Mesenchymal stem cell (in vitro differentiated cells and primary cell): ENCODE measurements at regions not wholly inside any gene's neighbourhood (a gene's known extent, or its start where the extent isn't known, plus 50 kb on each side); places are given as distances from the start of the nearest gene placed in this dataset.

ENCODE experiments used
- DNase-seq: peaks from one replicate; pipeline ENCODE4 v3.0.0-alpha.2; 2013
- H2AFZ ChIP-seq: one replicate; pipeline ENCODE4 v1.6.1; 2013; ENCODE audit warnings: low read depth, mild to moderate bottlenecking, control low read depth, inconsistent platforms, low read length, moderate library complexity
- H2AK5ac ChIP-seq: 2 replicates; pipeline ENCODE4 v1.6.1; 2013; ENCODE audit warnings: low read length, moderate library complexity, mild to moderate bottlenecking, inconsistent platforms; ENCODE audit not compliant: severe bottlenecking
- H2BK120ac ChIP-seq: one replicate; pipeline ENCODE4 v1.6.1; 2013; ENCODE audit warnings: low read depth, mild to moderate bottlenecking, inconsistent platforms, low read length, moderate library complexity
- H2BK12ac ChIP-seq, 2 experiments: one replicate each; pipeline ENCODE4 v1.6.1; 2013; ENCODE audit warnings: inconsistent platforms in 2 of 2, low read length in 2 of 2, mild to moderate bottlenecking in 2 of 2, moderate library complexity in 2 of 2, control low read depth in 1 of 2
- H2BK15ac ChIP-seq: one replicate; pipeline ENCODE4 v1.6.1; 2013; ENCODE audit warnings: mild to moderate bottlenecking, low read depth, inconsistent platforms; ENCODE audit not compliant: poor library complexity, severe bottlenecking
- H2BK5ac ChIP-seq: 2 replicates; pipeline ENCODE4 v1.6.1; 2013; ENCODE audit warnings: low read depth, mild to moderate bottlenecking, low read length, control low read depth, inconsistent platforms; ENCODE audit not compliant: poor library complexity, severe bottlenecking
- H3K14ac ChIP-seq, 2 experiments: one replicate each; pipeline ENCODE4 v1.6.1; 2013; ENCODE audit warnings: inconsistent platforms in 2 of 2, low read length in 2 of 2, control low read depth in 1 of 2, mild to moderate bottlenecking in 1 of 2, moderate library complexity in 1 of 2
- H3K18ac ChIP-seq, 2 experiments: one replicate each; pipeline ENCODE4 v1.6.1; 2013; ENCODE audit warnings: inconsistent platforms in 2 of 2, low read length in 2 of 2, control low read depth in 1 of 2, low read depth in 1 of 2, mild to moderate bottlenecking in 1 of 2
- H3K23ac ChIP-seq, 2 experiments: one replicate each; pipeline ENCODE4 v1.6.1; 2013; ENCODE audit warnings: inconsistent platforms in 2 of 2, low read length in 2 of 2, mild to moderate bottlenecking in 2 of 2, moderate library complexity in 2 of 2, control low read depth in 1 of 2
- H3K27ac ChIP-seq: 2 replicates; pipeline ENCODE4 v1.5.1; 2013; ENCODE audit warnings: mild to moderate bottlenecking, moderate library complexity, low read length, control low read depth, inconsistent platforms; ENCODE audit not compliant: poor library complexity, severe bottlenecking
- H3K27me3 ChIP-seq, 2 experiments: 2 replicates each; pipeline versions ENCODE4 v1.6.1 to v1.7.0; 2013; ENCODE audit warnings: low read length in 2 of 2, mild to moderate bottlenecking in 2 of 2, moderate library complexity in 2 of 2, control low read depth in 1 of 2, inconsistent platforms in 1 of 2; ENCODE audit not compliant: control insufficient read depth in 1 of 2, insufficient read depth in 1 of 2
- H3K36me3 ChIP-seq, 2 experiments: 2 replicates each; pipeline versions ENCODE4 v1.6.1 to v1.7.0; 2013; ENCODE audit warnings: low read length in 2 of 2, control low read depth in 1 of 2, inconsistent platforms in 1 of 2, low read depth in 1 of 2, mild to moderate bottlenecking in 1 of 2; ENCODE audit not compliant: insufficient read depth in 2 of 2, control insufficient read depth in 1 of 2
- H3K4ac ChIP-seq, 2 experiments: one replicate each; pipeline ENCODE4 v1.6.1; 2013; ENCODE audit warnings: inconsistent platforms in 2 of 2, low read length in 2 of 2, mild to moderate bottlenecking in 2 of 2, moderate library complexity in 2 of 2, control low read depth in 1 of 2, low read depth in 1 of 2
- H3K4me1 ChIP-seq: 2 replicates; pipeline ENCODE4 v1.6.1; 2013; ENCODE audit warnings: low read depth, low read length, control low read depth; ENCODE audit not compliant: control insufficient read depth, insufficient read depth
- H3K4me2 ChIP-seq: 2 replicates; pipeline ENCODE4 v1.6.1; 2013; ENCODE audit warnings: low read length, mild to moderate bottlenecking, inconsistent platforms; ENCODE audit not compliant: poor library complexity, severe bottlenecking
- H3K4me3 ChIP-seq, 2 experiments: 2 replicates each; pipeline versions ENCODE4 v1.5.1 to v1.7.0; 2013; ENCODE audit warnings: low read length in 2 of 2, mild to moderate bottlenecking in 2 of 2, control low read depth in 1 of 2, low read depth in 1 of 2; ENCODE audit not compliant: insufficient read depth in 1 of 2
- H3K79me1 ChIP-seq: replicated peaks from 2 replicates; pipeline ENCODE4 v1.6.1; 2013; ENCODE audit warnings: mild to moderate bottlenecking, control low read depth, low read length, inconsistent platforms; ENCODE audit not compliant: poor library complexity, severe bottlenecking
- H3K9ac ChIP-seq: 2 replicates; pipeline ENCODE4 v1.7.0; 2013; ENCODE audit warnings: mild to moderate bottlenecking, low read length, moderate library complexity
- H3K9me3 ChIP-seq: 2 replicates; pipeline ENCODE4 v1.7.0; 2013; ENCODE audit warnings: mild to moderate bottlenecking, low read length; ENCODE audit not compliant: control insufficient read depth
- H4K8ac ChIP-seq: one replicate; pipeline ENCODE4 v1.6.1; 2013; ENCODE audit warnings: inconsistent platforms, mild to moderate bottlenecking, low read length, moderate library complexity
- H4K91ac ChIP-seq: one replicate; pipeline ENCODE4 v1.6.1; 2013; ENCODE audit warnings: mild to moderate bottlenecking, low read length, inconsistent platforms
- WGBS: methylation state at CpG from one replicate; pipeline ENCODE4 v1.1.7; 2013; ENCODE audit warnings: mixed read lengths; 5-methylcytosine and 5-hydroxymethylcytosine counted together

- Histone ChIP-seq H2AFZ (no peak overlapping the region), H2AK5ac (no peak overlapping the region), H2BK15ac (no peak overlapping the region), H4K8ac (no peak overlapping the region), H2BK12ac (no peak overlapping the region), H3K36me3 (no peaks in the 10 kb centered on the region), H3K4me2 (no peak overlapping the region), H4K91ac (no peak overlapping the region), H2BK5ac (no peak overlapping the region), H3K4me3 (no peak overlapping the region), H3K27me3 (no peaks in the 10 kb centered on the region), H3K23ac (no peak overlapping the region), H3K4me1 (no peaks in the 10 kb centered on the region), H2BK120ac (no peak overlapping the region), H3K14ac (no peak overlapping the region), H3K18ac (no peak overlapping the region), H3K9me3 (peaks cover 6% of the 10 kb centered on the region), H3K4ac (no peak overlapping the region), H3K27ac (no peak overlapping the region), H3K9ac (no peak overlapping the region), H3K79me1 (no peaks in the 10 kb centered on the region)
- no peak for DNase-seq
- WGBS, result 90% methylated on average over 8 of the region's 10 CpGs
These were observed 322.8 kb upstream of the POU3F3 start for GRCh38 chr2:104531122-104531521.

GRCh38 chr2:104537116-104537515 lies 316.8 kb upstream of the POU3F3 start:
- Histone ChIP-seq H4K91ac (no peak overlapping the region), H2BK5ac (no peak overlapping the region), H3K18ac (no peak overlapping the region), H3K79me1 (no peaks in the 10 kb centered on the region), H2BK12ac (no peak overlapping the region), H2AK5ac (no peak overlapping the region), H3K9ac (no peak overlapping the region), H3K36me3 (no peaks in the 10 kb centered on the region), H4K8ac (no peak overlapping the region), H2BK15ac (no peak overlapping the region), H2AFZ (no peak overlapping the region), H3K4me1 (no peaks in the 10 kb centered on the region), H3K27ac (no peak overlapping the region), H3K14ac (no peak overlapping the region), H3K4me2 (no peak overlapping the region), H3K23ac (no peak overlapping the region), H3K27me3 (no peaks in the 10 kb centered on the region), H3K9me3 (no peaks in the 10 kb centered on the region), H3K4ac (no peak overlapping the region), H3K4me3 (no peak overlapping the region), H2BK120ac (no peak overlapping the region)
- no peak for DNase-seq
- WGBS, result 50% methylated on average over 2 of the region's 5 CpGs

GRCh38 chr2:104538077-104538476 lies 315.8 kb upstream of the POU3F3 start:
- H3K18ac ChIP-seq, result no peak overlapping the region
- H2AFZ ChIP-seq, result no peak overlapping the region
- no peak overlapping the region for H3K14ac ChIP-seq
- no peaks in the 10 kb centered on the region for H3K79me1 ChIP-seq
- H3K9me3 ChIP-seq, result no peaks in the 10 kb centered on the region
- H3K27ac ChIP-seq, result no peak overlapping the region
- H3K9ac ChIP-seq, result no peak overlapping the region
- no peaks in the 10 kb centered on the region for H3K4me1 ChIP-seq
- H3K4me3 ChIP-seq, result no peak overlapping the region
- no peak overlapping the region for H3K23ac ChIP-seq
- H3K4me2 ChIP-seq, result no peak overlapping the region
- no peak overlapping the region for H2BK12ac ChIP-seq
- H3K36me3 ChIP-seq, result no peaks in the 10 kb centered on the region
- H3K4ac ChIP-seq, result no peak overlapping the region
- DNase-seq, result no peak
- 80% methylated on average over 7 of the region's 7 CpGs for WGBS
- no peak overlapping the region for H2BK15ac ChIP-seq
- H2AK5ac ChIP-seq, result no peak overlapping the region
- no peak overlapping the region for H4K8ac ChIP-seq
- no peak overlapping the region for H2BK120ac ChIP-seq
- H4K91ac ChIP-seq, result no peak overlapping the region
- H2BK5ac ChIP-seq, result no peak overlapping the region
- H3K27me3 ChIP-seq, result no peaks in the 10 kb centered on the region

- no peak overlapping the region for H2AK5ac ChIP-seq
- H2BK12ac ChIP-seq, result no peak overlapping the region
- no peak for DNase-seq
- no peaks in the 10 kb centered on the region for H3K79me1 ChIP-seq
- no peaks in the 10 kb centered on the region for H3K9me3 ChIP-seq
- no peak overlapping the region for H3K4me2 ChIP-seq
- H3K4me3 ChIP-seq, result no peak overlapping the region
- no peak overlapping the region for H3K9ac ChIP-seq
- no peak overlapping the region for H3K27ac ChIP-seq
- no peak overlapping the region for H4K8ac ChIP-seq
- H2BK5ac ChIP-seq, result no peak overlapping the region
- H3K27me3 ChIP-seq, result no peaks in the 10 kb centered on the region
- H3K36me3 ChIP-seq, result no peaks in the 10 kb centered on the region
- no peak overlapping the region for H3K4ac ChIP-seq
- H3K4me1 ChIP-seq, result no peaks in the 10 kb centered on the region
- H2BK120ac ChIP-seq, result no peak overlapping the region
- no peak overlapping the region for H4K91ac ChIP-seq
- WGBS, result 80% methylated on average over 3 of the region's 4 CpGs
- no peak overlapping the region for H2AFZ ChIP-seq
- H3K18ac ChIP-seq, result no peak overlapping the region
- H2BK15ac ChIP-seq, result no peak overlapping the region
- H3K23ac ChIP-seq, result no peak overlapping the region
- H3K14ac ChIP-seq, result no peak overlapping the region
These were observed 314.3 kb upstream of the POU3F3 start for GRCh38 chr2:104539649-104540048.
